ENCODE measurements at regions not wholly inside any gene's neighbourhood (a gene's known extent, or its start where the extent isn't known, plus 50 kb on each side); places are given as distances from the start of the nearest gene placed in this dataset.

GRCh38 chr20:2203436-2203835 lies 92.4 kb upstream of the TGM3 start:
- H3K9me3 ChIP-seq (replicated peaks; ENCODE audit: control insufficient read depth, insufficient read depth, low read depth, low read length), result no peaks in the 10 kb centered on the region
- no peak for ATAC-seq
- TF ChIP-seq TCF7 (IDR thresholded peaks at IDR 0.05; ENCODE audit: borderline replicate concordance) (no peak), TAL1 (IDR thresholded peaks at IDR 0.05) (no peak), BRF1 (IDR thresholded peaks at IDR 0.05; ENCODE audit: borderline replicate concordance, extremely low read depth, insufficient read length) (no peak), ATF6 (CRISPR knock-in tag; IDR thresholded peaks at IDR 0.05) (no peak), ZNF518B (CRISPR knock-in tag; IDR thresholded peaks at IDR 0.05) (no peak), NFE2 (IDR thresholded peaks at IDR 0.05; ENCODE audit: low read depth) (no peak), ZNF277 (CRISPR knock-in tag; IDR thresholded peaks at IDR 0.05; ENCODE audit: borderline replicate concordance) (no peak), ESRRB (CRISPR knock-in tag; IDR thresholded peaks at IDR 0.05; ENCODE audit: borderline replicate concordance) (no peak)

More at GRCh38 chr20:2203436-2203835, 92.4 kb upstream of the TGM3 start:
- Histone ChIP-seq H2AFZ (ENCODE audit: low read depth, low read length) (no peak overlapping the region), H3K79me2 (ENCODE audit: control insufficient read depth, insufficient read depth, low read length) (no peaks in the 10 kb centered on the region), H3K36me3 (ENCODE audit: control insufficient read depth, insufficient read depth, low read length) (no peaks in the 10 kb centered on the region), H3K27ac (ENCODE audit: extremely low read depth, low read depth, low read length) (no peak overlapping the region), H3K4me3 (no peak overlapping the region), H3K4me1 (replicated peaks in 1 of 2; ENCODE audit: control insufficient read depth in 2 of 2, insufficient read depth in 2 of 2, low read length in 2 of 2) (peaks cover 0 to 12% of the 10 kb centered on the region in 2 experiments; a peak in 2 of 5 replicates), H3K27me3 (ENCODE audit: control insufficient read depth in 2 of 2, insufficient read depth in 2 of 2, low read length in 2 of 2) (peaks cover 0 to 24% of the 10 kb centered on the region in 2 experiments; a peak in 3 of 5 replicates), H3K9ac (ENCODE audit: insufficient read depth in 1 of 2, low read depth in 2 of 2, low read length in 2 of 2) (no peak overlapping the region), H3K4me2 (ENCODE audit: insufficient read depth, low read length) (no peak overlapping the region), H4K20me1 (replicated peaks; ENCODE audit: control insufficient read depth, insufficient read depth, low read length) (no peaks in the 10 kb centered on the region), H3K9me1 (ENCODE audit: control insufficient read depth, insufficient read depth, low read length) (no peaks in the 10 kb centered on the region)
- ChIA-PET POLR2A (no interaction called here), CTCF (ENCODE audit: low intra/inter-chr PET ratio) (no interaction called here)
- whole genome bisulfite sequencing (ENCODE audit: insufficient coverage, low coverage, missing lambda C conversion rate), result 0% methylated on average over 1 of the region's 1 CpG
- BruUV-seq (replicated peaks), result no TSS peak
- DNase-seq (ENCODE audit: extremely low read depth in 1 of 4, low spot score in 3 of 4), result no peak
- intact Hi-C loops (cut with micrococcal nuclease), result no loop called here
- in situ Hi-C loops (cut with MboI), result no loop called here
- no peak for FAIRE-seq
